Parathyroid adenoma (tissue), 2 donors: ENCODE measurements at regions not wholly inside any gene's neighbourhood (a gene's known extent, or its start where the extent isn't known, plus 50 kb on each side); places are given as distances from the start of the nearest gene placed in this dataset.
"Not testable (repeated sequence)": the region's sequence is repeated elsewhere in the genome, so short reads cannot be mapped to it uniquely, and the experiment has no call there.

ENCODE experiments used
- H2AFZ ChIP-seq: fragments of 300-600 bp; sonication (generic); one replicate; pipeline ENCODE4 v1.7.0; 2017; ENCODE audit warnings: antibody characterized with exemption, mild to moderate bottlenecking
- H3K27ac ChIP-seq: fragments of 300-600 bp; sonication (generic); one replicate; pipeline ENCODE4 v1.7.0; 2017
- H3K27me3 ChIP-seq: fragments of 300-600 bp; sonication (generic); one replicate; pipeline ENCODE4 v1.7.0; 2017; ENCODE audit warnings: low read length; ENCODE audit not compliant: control insufficient read depth, insufficient read depth
- H3K36me3 ChIP-seq: fragments of 300-600 bp; sonication (generic); one replicate; pipeline ENCODE4 v1.7.0; 2017; ENCODE audit warnings: low read length; ENCODE audit not compliant: control insufficient read depth, insufficient read depth
- H3K4me1 ChIP-seq: fragments of 300-600 bp; sonication (generic); one replicate; pipeline ENCODE4 v1.7.0; 2017; ENCODE audit warnings: control low read depth
- H3K4me2 ChIP-seq: fragments of 300-600 bp; sonication (generic); one replicate; pipeline ENCODE4 v1.7.0; 2017; ENCODE audit warnings: low read length
- H3K4me3 ChIP-seq: fragments of 300-600 bp; sonication (generic); one replicate; pipeline ENCODE4 v1.7.0; 2017; ENCODE audit warnings: low read depth, low read length
- H3K79me2 ChIP-seq: fragments of 300-600 bp; sonication (generic); one replicate; pipeline ENCODE4 v1.7.0; 2017; ENCODE audit warnings: control low read depth
- H3K9ac ChIP-seq: fragments of 300-600 bp; sonication (generic); one replicate; pipeline ENCODE4 v1.7.0; 2017; ENCODE audit warnings: mild to moderate bottlenecking
- H3K9me3 ChIP-seq: fragments of 300-600 bp; sonication (generic); one replicate; pipeline ENCODE4 v1.7.0; 2017; ENCODE audit warnings: low read length; ENCODE audit not compliant: control insufficient read depth
- TF ChIP-seq, protein P1 (sequence below): fragments of 300-600 bp; sonication (generic); IDR thresholded peaks from one replicate; pipeline ENCODE4 v1.7.0; 2017; ENCODE audit warnings: antibody characterized with exemption, mild to moderate bottlenecking
- donor health status: primary hyperparathyroidism.

DNA sequence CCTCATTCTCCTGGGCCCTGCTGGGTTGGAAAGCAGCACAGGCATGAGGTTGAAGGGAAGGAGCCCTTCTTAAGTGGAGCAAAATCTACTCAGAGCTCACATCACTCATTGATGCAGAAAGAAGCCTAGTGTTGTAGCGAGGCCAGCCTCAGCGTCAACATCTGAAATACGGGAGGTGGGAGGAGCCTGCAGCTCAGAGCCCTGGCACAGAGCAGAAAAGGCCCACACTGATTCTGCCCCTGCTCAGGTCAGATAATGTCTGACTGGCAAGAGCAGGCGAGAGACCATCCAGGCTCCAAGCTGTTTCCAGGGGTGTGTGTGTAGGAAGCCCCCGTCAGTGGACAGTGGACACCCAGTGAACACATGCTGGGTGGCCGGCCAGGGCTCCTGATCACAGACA, 1541.6 kb downstream of the TSPY10 start:
- Histone ChIP-seq H3K4me3 (no peak overlapping the region), H3K9ac (no peak overlapping the region), H2AFZ (no peak overlapping the region), H3K4me1 (no peaks in the 10 kb centered on the region), H3K36me3 (no peaks in the 10 kb centered on the region), H3K9me3 (no peaks in the 10 kb centered on the region), H3K79me2 (no peaks in the 10 kb centered on the region), H3K27ac (no peak overlapping the region), H3K27me3 (no peaks in the 10 kb centered on the region), H3K4me2 (no peak overlapping the region)
- TF ChIP-seq, protein P1, sequence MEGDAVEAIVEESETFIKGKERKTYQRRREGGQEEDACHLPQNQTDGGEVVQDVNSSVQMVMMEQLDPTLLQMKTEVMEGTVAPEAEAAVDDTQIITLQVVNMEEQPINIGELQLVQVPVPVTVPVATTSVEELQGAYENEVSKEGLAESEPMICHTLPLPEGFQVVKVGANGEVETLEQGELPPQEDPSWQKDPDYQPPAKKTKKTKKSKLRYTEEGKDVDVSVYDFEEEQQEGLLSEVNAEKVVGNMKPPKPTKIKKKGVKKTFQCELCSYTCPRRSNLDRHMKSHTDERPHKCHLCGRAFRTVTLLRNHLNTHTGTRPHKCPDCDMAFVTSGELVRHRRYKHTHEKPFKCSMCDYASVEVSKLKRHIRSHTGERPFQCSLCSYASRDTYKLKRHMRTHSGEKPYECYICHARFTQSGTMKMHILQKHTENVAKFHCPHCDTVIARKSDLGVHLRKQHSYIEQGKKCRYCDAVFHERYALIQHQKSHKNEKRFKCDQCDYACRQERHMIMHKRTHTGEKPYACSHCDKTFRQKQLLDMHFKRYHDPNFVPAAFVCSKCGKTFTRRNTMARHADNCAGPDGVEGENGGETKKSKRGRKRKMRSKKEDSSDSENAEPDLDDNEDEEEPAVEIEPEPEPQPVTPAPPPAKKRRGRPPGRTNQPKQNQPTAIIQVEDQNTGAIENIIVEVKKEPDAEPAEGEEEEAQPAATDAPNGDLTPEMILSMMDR, result no peak

DNA sequence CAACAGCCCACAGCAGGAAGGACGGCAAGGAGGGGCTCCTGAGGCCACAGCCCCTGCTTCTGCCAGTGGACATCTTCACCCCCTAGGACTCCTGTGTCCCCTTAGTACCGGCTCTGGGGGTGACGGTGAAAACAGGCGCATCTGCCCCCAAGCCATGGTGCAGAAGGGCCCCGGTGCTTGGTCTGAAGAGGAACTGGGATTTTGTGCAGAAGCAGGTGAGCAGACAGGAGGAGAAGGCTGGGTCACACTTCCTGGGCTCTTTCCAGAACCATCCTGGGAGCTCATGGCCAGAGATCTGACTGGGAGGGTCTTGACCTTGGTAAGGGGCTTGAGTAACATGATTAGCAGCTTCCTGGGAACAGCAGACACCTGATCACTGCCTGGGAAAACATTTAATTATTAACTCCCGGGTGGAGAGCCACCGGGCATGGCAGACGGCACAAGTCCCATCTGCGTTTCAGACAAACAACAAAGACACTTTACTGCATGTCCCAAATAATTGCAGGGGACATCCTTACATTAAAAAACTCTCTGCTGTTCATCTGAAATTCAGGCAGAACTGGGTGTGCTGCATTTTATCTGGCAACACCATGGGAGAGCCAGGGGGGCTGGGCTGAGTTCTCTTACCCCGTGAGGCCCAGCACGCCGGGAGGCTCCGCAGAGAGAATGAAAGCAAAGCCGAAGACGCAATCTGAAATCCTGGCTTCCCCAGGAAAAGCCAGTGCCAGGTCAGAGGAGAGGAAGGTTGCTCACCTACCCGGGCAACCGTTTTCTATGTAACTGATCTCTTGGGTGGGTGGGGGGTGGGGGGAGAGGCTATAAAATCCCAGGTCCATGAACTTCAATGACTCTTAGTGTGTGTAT, 1542.8 kb downstream of the TSPY10 start:
- H3K27me3 ChIP-seq, result no peaks in the 10 kb centered on the region
- H3K36me3 ChIP-seq, result no peaks in the 10 kb centered on the region
- no peak overlapping the region for H3K27ac ChIP-seq
- no peak overlapping the region for H2AFZ ChIP-seq
- TF ChIP-seq, protein P1, result no peak
- H3K4me3 ChIP-seq, result no peak overlapping the region
- no peak overlapping the region for H3K9ac ChIP-seq
- H3K79me2 ChIP-seq, result no peaks in the 10 kb centered on the region
- no peak overlapping the region for H3K4me2 ChIP-seq
- no peaks in the 10 kb centered on the region for H3K4me1 ChIP-seq
- H3K9me3 ChIP-seq, result no peaks in the 10 kb centered on the region

- H3K4me1 ChIP-seq, H3K36me3 ChIP-seq, H3K9ac ChIP-seq, H3K27me3 ChIP-seq, H3K79me2 ChIP-seq, H3K4me2 ChIP-seq, H3K4me3 ChIP-seq, H3K9me3 ChIP-seq, H3K27ac ChIP-seq, H2AFZ ChIP-seq: not testable (repeated sequence)
These were observed 1558.1 kb downstream of the TSPY10 start for GRCh38 chrY:11085801-11086200.

GRCh38 chrY:11097498-11097897, 1569.8 kb downstream of the TSPY10 start:
- not testable (repeated sequence) for H3K4me3 ChIP-seq, H3K36me3 ChIP-seq

DNA sequence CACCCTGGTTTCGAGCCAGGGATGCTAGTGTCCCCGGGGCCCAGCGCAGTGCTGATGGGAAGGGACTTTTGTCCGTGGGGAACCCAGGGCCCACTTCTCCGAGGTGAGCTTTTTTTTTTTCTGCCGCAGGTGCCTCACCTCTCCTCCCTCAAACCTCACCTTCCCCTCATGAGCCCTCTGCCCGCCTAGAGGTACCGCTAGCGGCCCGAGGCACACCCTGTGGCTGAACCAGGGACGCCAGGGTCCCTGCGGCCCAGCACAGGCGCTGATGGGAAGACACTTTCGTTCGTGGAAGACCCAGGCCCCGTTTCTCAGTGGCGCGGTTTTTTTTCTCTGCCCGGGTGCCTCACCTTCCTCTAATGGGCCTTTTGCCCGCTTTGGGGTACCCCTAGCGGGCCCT, 1570.7 kb downstream of the TSPY10 start:
- not testable (repeated sequence) for H3K9me3 ChIP-seq

More at GRCh38 chrY:11097498-11097897, 1569.8 kb downstream of the TSPY10 start:
- H3K27ac ChIP-seq, H3K27me3 ChIP-seq, H3K9me3 ChIP-seq, H2AFZ ChIP-seq, H3K4me2 ChIP-seq, H3K9ac ChIP-seq, H3K4me1 ChIP-seq, H3K79me2 ChIP-seq: not testable (repeated sequence)

GRCh38 chrY:11099004-11099403, 1571.3 kb downstream of the TSPY10 start:
- Histone ChIP-seq H3K27ac (no peak overlapping the region), H3K27me3 (no peaks in the 10 kb centered on the region), H2AFZ (no peak overlapping the region), H3K79me2 (no peaks in the 10 kb centered on the region), H3K4me2 (no peak overlapping the region), H3K9me3 (no peaks in the 10 kb centered on the region), H3K4me1 (no peaks in the 10 kb centered on the region), H3K36me3 (no peaks in the 10 kb centered on the region), H3K4me3 (no peak overlapping the region), H3K9ac (no peak overlapping the region)
- TF ChIP-seq, protein P1, result no peak

More for the DNA sequence above, 1570.7 kb downstream of the TSPY10 start:
- H2AFZ ChIP-seq, H3K27ac ChIP-seq, H3K4me2 ChIP-seq, H3K79me2 ChIP-seq, H3K4me3 ChIP-seq, H3K36me3 ChIP-seq, H3K27me3 ChIP-seq, H3K4me1 ChIP-seq, H3K9ac ChIP-seq: not testable (repeated sequence)

GRCh38 chrY:11100472-11100871, 1572.8 kb downstream of the TSPY10 start:
- not testable (repeated sequence) for H3K27ac ChIP-seq, H3K27me3 ChIP-seq, H2AFZ ChIP-seq, H3K4me3 ChIP-seq, H3K79me2 ChIP-seq, H3K36me3 ChIP-seq, H3K4me2 ChIP-seq, H3K4me1 ChIP-seq, H3K9me3 ChIP-seq, H3K9ac ChIP-seq

DNA sequence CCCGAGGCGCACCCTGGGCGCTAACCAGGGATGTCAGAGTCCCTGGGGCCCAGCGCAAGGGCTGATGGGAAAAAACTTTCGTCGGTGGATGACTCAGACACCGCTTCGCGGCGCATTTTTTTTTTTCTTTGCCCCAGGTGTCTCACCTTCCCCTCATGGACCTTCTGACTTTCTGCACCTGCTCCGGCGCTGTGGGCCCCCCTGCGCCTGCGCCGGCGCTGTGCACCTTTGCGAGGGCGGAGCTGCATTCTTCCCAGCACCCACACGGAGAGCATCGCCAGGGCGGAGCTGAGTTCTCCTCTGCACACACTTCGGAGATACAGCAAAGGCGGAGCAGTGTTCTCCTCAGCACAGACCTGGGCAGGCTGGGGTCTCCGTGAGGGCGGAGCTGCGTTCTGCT, 1575.3 kb downstream of the TSPY10 start:
- H3K4me1 ChIP-seq, H3K36me3 ChIP-seq, H3K4me2 ChIP-seq, H3K27me3 ChIP-seq, H3K79me2 ChIP-seq, H2AFZ ChIP-seq, H3K9ac ChIP-seq, H3K4me3 ChIP-seq, H3K9me3 ChIP-seq, H3K27ac ChIP-seq: not testable (repeated sequence)
